Endothelial cell (in vitro differentiated cells): ENCODE measurements at regions not wholly inside any gene's neighbourhood (a gene's known extent, or its start where the extent isn't known, plus 50 kb on each side); places are given as distances from the start of the nearest gene placed in this dataset.

Experiments
- DNase-seq: peaks from one replicate; pipeline ENCODE4 v3.0.0; 2021; ENCODE audit warnings: low spot score
- H3K27ac Mint-ChIP-seq: one replicate; pipeline ENCODE4 v1.8.0; 2021; ENCODE audit warnings: mixed read lengths, inconsistent platforms; ENCODE audit not compliant: unreplicated experiment
- H3K27me3 Mint-ChIP-seq: one replicate; pipeline ENCODE4 v1.8.0; 2021; ENCODE audit warnings: mild to moderate bottlenecking, moderate library complexity, mixed read lengths, inconsistent platforms; ENCODE audit not compliant: unreplicated experiment
- H3K36me3 Mint-ChIP-seq: one replicate; pipeline ENCODE4 v1.8.0; 2021; ENCODE audit warnings: mild to moderate bottlenecking, low read depth, mixed read lengths, inconsistent platforms; ENCODE audit not compliant: unreplicated experiment
- H3K4me1 Mint-ChIP-seq: one replicate; pipeline ENCODE4 v1.8.0; 2021; ENCODE audit warnings: mild to moderate bottlenecking, mixed read lengths, inconsistent platforms; ENCODE audit not compliant: unreplicated experiment
- H3K4me3 Mint-ChIP-seq: one replicate; pipeline ENCODE4 v1.8.0; 2021; ENCODE audit warnings: mild to moderate bottlenecking, mixed read lengths, inconsistent platforms; ENCODE audit not compliant: unreplicated experiment
- H3K9me3 Mint-ChIP-seq: one replicate; pipeline ENCODE4 v1.8.0; 2021; ENCODE audit warnings: mixed read lengths, inconsistent platforms; ENCODE audit not compliant: unreplicated experiment
- CTCF ChIP-seq: fragments of 200-600 bp; sonication (generic); IDR thresholded peaks from one replicate; pipeline ENCODE4 v1.5.0; 2021; ENCODE audit warnings: antibody characterized with exemption; ENCODE audit not compliant: unreplicated experiment

GRCh38 chr2:15731213-15731888 is 139.7 kb downstream of the DDX1 start:
- TF ChIP-seq CTCF = no peak
- peaks cover 4% of the 10 kb centered on the region for H3K27me3 Mint-ChIP-seq
- H3K4me3 Mint-ChIP-seq = no peak overlapping the region
- no peaks in the 10 kb centered on the region for H3K36me3 Mint-ChIP-seq
- H3K4me1 Mint-ChIP-seq = peaks cover 3% of the 10 kb centered on the region
- DNase-seq = no peak
- H3K9me3 Mint-ChIP-seq = no peaks in the 10 kb centered on the region
- H3K27ac Mint-ChIP-seq = no peak overlapping the region

DNA sequence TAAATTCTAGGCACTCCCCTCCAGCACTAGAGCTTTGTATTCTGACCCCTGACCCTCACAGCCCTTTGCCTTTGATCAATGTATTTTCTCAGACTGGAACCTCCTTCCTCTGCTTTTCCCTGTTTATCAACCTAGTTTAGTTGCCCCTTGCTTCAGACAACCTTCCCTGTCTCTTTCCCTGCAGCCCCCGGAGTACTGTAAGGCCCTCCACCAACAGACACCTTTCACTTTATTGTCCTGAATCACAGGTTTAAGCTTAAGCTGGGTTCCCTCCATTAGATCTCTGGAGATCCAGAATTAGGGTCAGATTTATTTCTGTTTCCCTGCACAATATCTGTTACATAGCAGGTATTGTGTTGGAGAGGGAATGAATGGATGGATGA is 140.2 kb downstream of the DDX1 start:
- Mint-ChIP-seq H3K4me3 (no peak overlapping the region), H3K36me3 (no peaks in the 10 kb centered on the region), H3K9me3 (no peaks in the 10 kb centered on the region), H3K27ac (no peak overlapping the region), H3K27me3 (peaks cover 4% of the 10 kb centered on the region), H3K4me1 (peaks cover 3% of the 10 kb centered on the region)
- no peak for DNase-seq
- no peak for TF ChIP-seq CTCF

- H3K27me3 Mint-ChIP-seq = peaks cover 4% of the 10 kb centered on the region
- no peak overlapping the region for H3K4me3 Mint-ChIP-seq
- peaks cover 3% of the 10 kb centered on the region for H3K4me1 Mint-ChIP-seq
- DNase-seq = no peak
- H3K27ac Mint-ChIP-seq = no peak overlapping the region
- no peaks in the 10 kb centered on the region for H3K9me3 Mint-ChIP-seq
- no peak for TF ChIP-seq CTCF
- H3K36me3 Mint-ChIP-seq = no peaks in the 10 kb centered on the region
These were observed 140.8 kb downstream of the DDX1 start for GRCh38 chr2:15732341-15733077.

GRCh38 chr2:15733867-15734673 is 142.4 kb downstream of the DDX1 start:
- Mint-ChIP-seq H3K9me3 (no peaks in the 10 kb centered on the region), H3K4me1 (peaks cover 3% of the 10 kb centered on the region), H3K27me3 (peaks cover 4% of the 10 kb centered on the region), H3K36me3 (no peaks in the 10 kb centered on the region), H3K27ac (no peak overlapping the region), H3K4me3 (no peak overlapping the region)
- no peak for TF ChIP-seq CTCF
- DNase-seq = no peak
